Neuronal stem cell (in vitro differentiated cells): ENCODE measurements at regions not wholly inside any gene's neighbourhood (a gene's known extent, or its start where the extent isn't known, plus 50 kb on each side); places are given as distances from the start of the nearest gene placed in this dataset.
A peak's percentile ranks its signal among the peaks of the same experiment; 100 is the strongest.
"Not testable (repeated sequence)": the region's sequence is repeated elsewhere in the genome, so short reads cannot be mapped to it uniquely, and the experiment has no call there.

Source experiments
- DNase-seq: peaks from one replicate; pipeline ENCODE4 v3.0.0-alpha.2; 2013; ENCODE audit warnings: low spot score
- H2AFZ ChIP-seq: one replicate; pipeline ENCODE4 v1.6.1; 2013; ENCODE audit warnings: mild to moderate bottlenecking, low read length, inconsistent platforms
- H2AK5ac ChIP-seq: 2 replicates; pipeline ENCODE4 v1.6.1; 2013; ENCODE audit warnings: low read depth, mild to moderate bottlenecking, inconsistent platforms, low read length, moderate library complexity, mixed read lengths
- H2BK120ac ChIP-seq: 2 replicates; pipeline ENCODE4 v1.6.1; 2013; ENCODE audit warnings: low read depth, mild to moderate bottlenecking, inconsistent platforms, low read length, moderate library complexity, mixed read lengths
- H2BK12ac ChIP-seq: one replicate; pipeline ENCODE4 v1.6.1; 2013; ENCODE audit warnings: low read length, inconsistent platforms
- H2BK15ac ChIP-seq: 2 replicates; pipeline ENCODE4 v1.6.1; 2013; ENCODE audit warnings: mild to moderate bottlenecking, low read length, inconsistent platforms, mixed read lengths
- H2BK5ac ChIP-seq: one replicate; pipeline ENCODE4 v1.6.1; 2013; ENCODE audit warnings: inconsistent platforms, mild to moderate bottlenecking, low read length, moderate library complexity
- H3K14ac ChIP-seq: one replicate; pipeline ENCODE4 v1.6.1; 2013; ENCODE audit warnings: low read length, inconsistent platforms
- H3K18ac ChIP-seq: 2 replicates; pipeline ENCODE4 v1.6.1; 2013; ENCODE audit warnings: low read length, inconsistent platforms
- H3K23ac ChIP-seq: 2 replicates; pipeline ENCODE4 v1.6.1; 2013; ENCODE audit warnings: low read depth, mild to moderate bottlenecking, mixed read lengths, low read length, inconsistent platforms; ENCODE audit not compliant: poor library complexity
- H3K27ac ChIP-seq: replicated peaks from 3 replicates; pipeline ENCODE4 v1.5.1; 2013; ENCODE audit warnings: low read length, inconsistent platforms
- H3K27me3 ChIP-seq, 3 experiments: 2 replicates each; pipeline ENCODE4 v1.6.1; 2013; ENCODE audit warnings: low read length in 3 of 3, mild to moderate bottlenecking in 2 of 3, inconsistent platforms in 1 of 3, low read depth in 1 of 3, mixed read lengths in 1 of 3, moderate library complexity in 1 of 3; ENCODE audit not compliant: control insufficient read depth in 3 of 3, insufficient read depth in 3 of 3
- H3K36me3 ChIP-seq, 2 donors: replicated peaks in 1 of 2; 2 replicates each; pipeline ENCODE4 v1.6.1; 2013; ENCODE audit warnings: low read length in 2 of 2; ENCODE audit not compliant: control insufficient read depth in 2 of 2, insufficient read depth in 2 of 2
- H3K4ac ChIP-seq: 2 replicates; pipeline ENCODE4 v1.6.1; 2013; ENCODE audit warnings: inconsistent platforms, mild to moderate bottlenecking, low read length, moderate library complexity
- H3K4me1 ChIP-seq, 2 donors: 1 replicate in 1 of 2; 2 replicates in 1 of 2; pipeline ENCODE4 v1.6.1; 2013; ENCODE audit warnings: low read length in 2 of 2, low read depth in 1 of 2; ENCODE audit not compliant: control insufficient read depth in 2 of 2, insufficient read depth in 1 of 2
- H3K4me2 ChIP-seq: one replicate; pipeline ENCODE4 v1.6.1; 2013; ENCODE audit warnings: mild to moderate bottlenecking, low read length, inconsistent platforms; ENCODE audit not compliant: insufficient read depth, poor library complexity, severe bottlenecking
- H3K4me3 ChIP-seq, 2 donors: 2 replicates each; pipeline ENCODE4 v1.5.1; 2013; ENCODE audit warnings: low read length in 2 of 2, mild to moderate bottlenecking in 2 of 2, inconsistent platforms in 1 of 2, moderate library complexity in 1 of 2
- H3K79me1 ChIP-seq: one replicate; pipeline ENCODE4 v1.6.1; 2013; ENCODE audit warnings: low read depth, mild to moderate bottlenecking, inconsistent platforms, low read length, moderate library complexity
- H3K9ac ChIP-seq: one replicate; pipeline ENCODE4 v1.6.1; 2013; ENCODE audit warnings: mild to moderate bottlenecking, low read depth, low read length, inconsistent platforms; ENCODE audit not compliant: poor library complexity
- H3K9me3 ChIP-seq, 2 donors: replicated peaks in 1 of 2; 2 replicates each; pipeline versions ENCODE3 to v1.6.1; 2013; ENCODE audit warnings: low read length in 2 of 2, mild to moderate bottlenecking in 2 of 2, inconsistent platforms in 1 of 2, low read depth in 1 of 2, mixed read lengths in 1 of 2, moderate library complexity in 1 of 2; ENCODE audit not compliant: control insufficient read depth in 2 of 2, insufficient read depth in 1 of 2
- H4K8ac ChIP-seq: one replicate; pipeline ENCODE4 v1.6.1; 2013; ENCODE audit warnings: low read depth, mild to moderate bottlenecking, inconsistent platforms, low read length, moderate library complexity
- H4K91ac ChIP-seq: one replicate; pipeline ENCODE4 v1.6.1; 2013; ENCODE audit warnings: low read length, low read depth, mild to moderate bottlenecking, inconsistent platforms; ENCODE audit not compliant: poor library complexity
- WGBS, 2 donors: extraction: QIAGEN DNeasy Blood & Tissue Kit; methylation state at CpG; one replicate each; pipeline ENCODE4 v1.1.7; 2013; ENCODE audit warnings: missing lambda C conversion rate in 2 of 2, mixed read lengths in 1 of 2; ENCODE audit not compliant: insufficient read length in 2 of 2, insufficient replicate concordance in 1 of 2; ENCODE audit errors: extremely low coverage in 2 of 2; 5-methylcytosine and 5-hydroxymethylcytosine counted together

DNA sequence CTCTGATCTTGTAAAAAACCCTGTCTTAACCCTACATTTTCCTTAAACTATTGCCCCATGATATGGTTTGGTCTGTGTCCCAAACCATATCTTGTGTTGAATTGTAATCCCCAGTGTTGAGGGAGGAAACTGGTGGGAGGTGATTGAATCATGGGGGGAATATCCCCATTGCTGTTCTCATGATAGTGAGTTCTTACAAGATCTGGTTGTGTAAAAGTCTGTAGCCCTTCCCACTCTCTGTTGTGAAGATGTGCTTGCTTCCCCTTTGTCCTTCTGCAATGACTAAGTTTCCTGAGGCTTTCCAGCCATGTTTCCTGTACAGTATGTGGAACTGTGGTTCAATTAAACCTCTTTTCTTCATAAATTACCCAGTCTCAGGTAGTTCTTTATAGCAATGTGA lies 881.4 kb downstream of the DIPK2A start:
- Histone ChIP-seq H3K14ac (no peak overlapping the region), H3K27ac (no peak overlapping the region), H2BK5ac (no peak overlapping the region), H3K27me3 (no peaks in the 10 kb centered on the region), H2BK12ac (no peak overlapping the region), H3K9ac (no peak overlapping the region), H2AK5ac (no peak overlapping the region), H3K4me2 (no peak overlapping the region), H3K4me1 (no peaks in the 10 kb centered on the region), H3K4ac (no peak overlapping the region), H2BK120ac (no peak overlapping the region), H2AFZ (no peak overlapping the region), H3K36me3 (no peaks in the 10 kb centered on the region), H4K91ac (no peak overlapping the region), H3K79me1 (no peaks in the 10 kb centered on the region), H2BK15ac (no peak overlapping the region), H3K23ac (no peak overlapping the region), H3K18ac (no peak overlapping the region), H3K9me3 (no peaks in the 10 kb centered on the region), H4K8ac (no peak overlapping the region), H3K4me3 (no peak overlapping the region)
- DNase-seq = no peak

GRCh38 chr3:144854020-144854419 lies 882.4 kb downstream of the DIPK2A start:
- no CpG with 5 or more reads among the region's 9 CpGs for WGBS, 2 donors
- not testable (repeated sequence) for H3K14ac ChIP-seq

DNA sequence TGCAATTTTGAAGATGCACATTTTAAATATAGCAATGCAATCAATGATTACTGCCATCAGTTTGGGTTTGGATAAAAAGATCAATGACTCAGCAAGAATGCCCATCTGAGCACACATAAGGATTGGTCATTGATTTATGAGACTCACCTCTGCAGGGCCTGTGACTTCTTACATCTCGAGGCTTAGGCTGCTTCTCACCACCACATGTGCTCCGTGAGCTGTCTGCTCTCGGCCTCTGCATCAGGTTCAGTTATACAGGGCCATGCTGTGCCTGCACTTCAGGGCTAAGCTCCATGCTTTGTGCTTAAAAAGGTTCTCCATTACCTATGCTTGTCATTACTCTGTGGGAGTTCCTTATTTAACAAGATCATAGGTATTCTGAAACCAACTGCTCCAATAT lies 887.5 kb downstream of the DIPK2A start:
- no CpG with 5 or more reads among the region's 3 CpGs for whole genome bisulfite sequencing, 2 donors
- no peaks in the 10 kb centered on the region for H3K4me1 ChIP-seq

More at GRCh38 chr3:144854020-144854419, 882.4 kb downstream of the DIPK2A start:
- H2AFZ ChIP-seq, H3K18ac ChIP-seq, H2BK15ac ChIP-seq, H3K4ac ChIP-seq, H3K27me3 ChIP-seq, H3K36me3 ChIP-seq, H4K8ac ChIP-seq, H3K4me1 ChIP-seq, H3K27ac ChIP-seq, H2BK120ac ChIP-seq, H4K91ac ChIP-seq, H3K79me1 ChIP-seq, DNase-seq, H3K9ac ChIP-seq, H2BK12ac ChIP-seq, H3K4me2 ChIP-seq, H2AK5ac ChIP-seq, H3K4me3 ChIP-seq, H3K23ac ChIP-seq, H2BK5ac ChIP-seq, H3K9me3 ChIP-seq: not testable (repeated sequence)

DNA sequence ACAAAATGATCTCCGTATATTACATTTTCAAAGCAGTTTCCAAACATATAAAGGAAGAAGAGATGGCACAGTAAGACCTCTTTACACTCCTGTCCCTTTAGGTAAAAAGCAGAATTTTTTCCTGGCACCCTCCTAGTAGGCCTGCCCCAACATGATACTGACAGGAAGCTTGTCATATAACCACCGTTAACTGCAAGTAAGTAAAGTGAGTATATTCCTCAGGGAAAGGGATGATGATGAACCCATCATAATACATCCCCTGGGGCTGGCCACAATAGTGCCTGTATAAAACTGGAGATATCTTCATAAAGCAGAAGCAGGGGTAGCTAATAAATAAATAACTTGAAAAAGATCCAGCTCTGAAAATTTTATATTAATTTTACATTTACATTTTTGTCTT lies 893.0 kb downstream of the DIPK2A start:
- no peak overlapping the region for H2AFZ ChIP-seq
- no peak for DNase-seq
- H2AK5ac ChIP-seq = no peak overlapping the region
- no peak overlapping the region for H3K9ac ChIP-seq
- no peak overlapping the region for H2BK5ac ChIP-seq
- no peak overlapping the region for H2BK120ac ChIP-seq
- no peak overlapping the region for H3K18ac ChIP-seq
- WGBS, 2 donors = no CpG with 5 or more reads among the region's 2 CpGs
- no peaks in the 10 kb centered on the region for H3K27me3 ChIP-seq
- no peak overlapping the region for H3K27ac ChIP-seq
- no peaks in the 10 kb centered on the region for H3K4me1 ChIP-seq
- H3K4ac ChIP-seq = no peak overlapping the region
- H3K14ac ChIP-seq = no peak overlapping the region
- no peak overlapping the region for H2BK12ac ChIP-seq
- H4K8ac ChIP-seq = no peak overlapping the region
- H3K23ac ChIP-seq = no peak overlapping the region
- H4K91ac ChIP-seq = no peak overlapping the region
- H3K4me2 ChIP-seq = no peak overlapping the region
- no peaks in the 10 kb centered on the region for H3K79me1 ChIP-seq
- H3K9me3 ChIP-seq = no peaks in the 10 kb centered on the region
- no peak overlapping the region for H3K4me3 ChIP-seq
- no peaks in the 10 kb centered on the region for H3K36me3 ChIP-seq
- H2BK15ac ChIP-seq = no peak overlapping the region

More for the DNA sequence above, 887.5 kb downstream of the DIPK2A start:
- H3K23ac ChIP-seq = no peak overlapping the region
- H2AFZ ChIP-seq = peak overlapping the region; percentile 58
- no peaks in the 10 kb centered on the region for H3K36me3 ChIP-seq
- no peak overlapping the region for H2BK15ac ChIP-seq
- H2BK12ac ChIP-seq = no peak overlapping the region
- H2BK5ac ChIP-seq = no peak overlapping the region
- no peaks in the 10 kb centered on the region for H3K79me1 ChIP-seq
- no peak overlapping the region for H3K9ac ChIP-seq
- H4K8ac ChIP-seq = no peak overlapping the region
- no peak overlapping the region for H3K14ac ChIP-seq
- no peak overlapping the region for H2AK5ac ChIP-seq
- H2BK120ac ChIP-seq = no peak overlapping the region
- no peaks in the 10 kb centered on the region for H3K9me3 ChIP-seq
- no peak overlapping the region for H3K27ac ChIP-seq
- no peak for DNase-seq
- H3K27me3 ChIP-seq = no peaks in the 10 kb centered on the region
- H4K91ac ChIP-seq = no peak overlapping the region
- no peak overlapping the region for H3K4ac ChIP-seq
- no peak overlapping the region for H3K4me2 ChIP-seq
- H3K18ac ChIP-seq = no peak overlapping the region
- H3K4me3 ChIP-seq = no peak overlapping the region
